Erythroblast (primary cell): ENCODE measurements at regions not wholly inside any gene's neighbourhood (a gene's known extent, or its start where the extent isn't known, plus 50 kb on each side); places are given as distances from the start of the nearest gene placed in this dataset.
"Not testable (repeated sequence)": the region's sequence is repeated elsewhere in the genome, so short reads cannot be mapped to it uniquely, and the experiment has no call there.

Experiments
- DNase-seq, 2 experiments: peaks; one replicate each; lab custom pipeline; 2025; lab: John Stamatoyannopoulos, UW
- GATA1 ChIP-seq: IDR thresholded peaks from 2 replicates; pipeline ENCODE4 v1.6.1; 2011; ENCODE audit warnings: low read depth, mild to moderate bottlenecking, control low read depth, low read length, moderate library complexity
- POLR2A ChIP-seq: IDR thresholded peaks from 2 replicates; pipeline ENCODE4 v1.6.1; 2011; ENCODE audit warnings: mild to moderate bottlenecking, low read length

GRCh38 chr13:47892374-47892773, 108.7 kb downstream of the SUCLA2 start:
- no peak for TF ChIP-seq GATA1
- no peak for TF ChIP-seq POLR2A
- no peak for DNase-seq

GRCh38 chr13:47890146-47890814, 110.8 kb downstream of the SUCLA2 start:
- no peak for DNase-seq
- TF ChIP-seq GATA1 (no peak), POLR2A (no peak)

DNA sequence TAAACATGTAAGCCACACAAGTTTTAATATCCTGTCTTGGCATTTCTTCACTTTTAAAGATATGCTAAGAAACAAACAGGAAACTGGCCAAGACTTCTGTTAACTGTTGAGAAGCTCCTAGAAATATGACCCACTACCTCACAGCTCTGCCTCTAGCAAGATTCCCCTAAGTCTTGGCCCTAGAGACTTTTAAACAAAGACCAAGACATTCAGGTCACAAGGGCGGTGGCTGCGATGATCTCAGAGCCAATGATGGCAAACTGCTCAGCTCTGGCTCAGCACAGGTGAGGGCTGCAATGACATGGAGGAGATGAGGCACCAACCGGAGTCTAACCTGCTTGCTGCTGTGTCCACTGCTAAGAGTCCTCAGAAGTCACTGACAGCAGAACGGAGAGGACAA, 114.8 kb downstream of the SUCLA2 start:
- DNase-seq: no peak
- no peak for TF ChIP-seq POLR2A
- no peak for TF ChIP-seq GATA1

GRCh38 chr13:47875201-47875600, 125.9 kb downstream of the SUCLA2 start:
- no peak for DNase-seq
- TF ChIP-seq POLR2A: no peak
- TF ChIP-seq GATA1: no peak

DNA sequence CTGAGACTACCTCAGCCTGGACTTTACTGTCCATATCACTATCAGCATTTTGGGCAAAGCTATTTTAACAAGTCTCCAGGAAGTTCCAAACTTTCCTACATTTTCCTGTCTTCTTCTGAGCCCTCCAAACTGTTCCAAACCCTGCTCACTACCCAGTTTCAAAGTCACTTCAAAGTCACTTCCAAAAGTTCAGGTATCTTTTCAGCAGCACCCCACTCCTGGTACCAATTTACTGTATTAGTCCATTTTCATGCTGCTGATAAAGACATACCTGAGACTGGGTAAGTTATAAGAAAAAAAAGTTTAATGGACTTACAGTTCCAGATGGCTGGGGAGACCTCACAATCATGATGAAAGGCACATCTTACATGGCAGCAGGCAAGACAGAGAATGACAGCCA, 127.1 kb downstream of the SUCLA2 start:
- not testable (repeated sequence) for DNase-seq

GRCh38 chr13:47873319-47873718, 127.8 kb downstream of the SUCLA2 start:
- not testable (repeated sequence) for DNase-seq

- DNase-seq: no peak
- TF ChIP-seq GATA1: no peak
- TF ChIP-seq POLR2A: no peak
These were observed 131.3 kb downstream of the SUCLA2 start for GRCh38 chr13:47869776-47870175.

GRCh38 chr13:47865883-47866282, 135.2 kb downstream of the SUCLA2 start:
- no peak for DNase-seq

GRCh38 chr13:47862841-47863240, 138.2 kb downstream of the SUCLA2 start:
- TF ChIP-seq GATA1: no peak
- DNase-seq: no peak

More at GRCh38 chr13:47865883-47866282, 135.2 kb downstream of the SUCLA2 start:
- no peak for TF ChIP-seq GATA1
- TF ChIP-seq POLR2A: no peak

- TF ChIP-seq GATA1 (no peak), POLR2A (no peak)
- DNase-seq: no peak
These were observed 141.9 kb downstream of the SUCLA2 start for GRCh38 chr13:47859165-47859564.

- no peak for DNase-seq
- TF ChIP-seq POLR2A (no peak), GATA1 (no peak)
These were observed 142.7 kb downstream of the SUCLA2 start for GRCh38 chr13:47858042-47859025.

DNA sequence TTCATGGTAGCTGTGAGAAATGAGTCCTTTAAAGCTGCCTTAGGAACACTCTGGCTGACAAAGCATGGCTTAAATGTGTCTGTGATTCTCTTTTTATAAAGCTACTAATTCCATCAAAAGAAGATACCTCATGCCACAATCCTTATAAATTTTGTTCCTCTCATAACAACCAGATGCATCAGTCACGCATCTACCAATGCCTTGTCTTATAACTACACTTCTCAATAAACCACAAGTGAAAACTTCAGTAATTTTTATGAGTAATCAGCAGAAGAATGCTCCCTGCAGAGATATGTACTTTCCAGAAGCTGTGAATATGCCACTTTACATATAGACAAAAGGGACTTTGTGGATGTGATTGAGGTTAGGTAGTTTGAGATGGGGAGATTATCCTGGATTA, 147.8 kb downstream of the SUCLA2 start:
- TF ChIP-seq POLR2A (no peak), GATA1 (no peak)
- no peak for DNase-seq

GRCh38 chr13:47846886-47847285, 154.2 kb downstream of the SUCLA2 start:
- no peak for TF ChIP-seq POLR2A
- TF ChIP-seq GATA1: no peak
- no peak for DNase-seq

- TF ChIP-seq POLR2A: no peak
- no peak for TF ChIP-seq GATA1
- no peak for DNase-seq
These were observed 155.1 kb downstream of the SUCLA2 start for GRCh38 chr13:47845981-47846380.

DNA sequence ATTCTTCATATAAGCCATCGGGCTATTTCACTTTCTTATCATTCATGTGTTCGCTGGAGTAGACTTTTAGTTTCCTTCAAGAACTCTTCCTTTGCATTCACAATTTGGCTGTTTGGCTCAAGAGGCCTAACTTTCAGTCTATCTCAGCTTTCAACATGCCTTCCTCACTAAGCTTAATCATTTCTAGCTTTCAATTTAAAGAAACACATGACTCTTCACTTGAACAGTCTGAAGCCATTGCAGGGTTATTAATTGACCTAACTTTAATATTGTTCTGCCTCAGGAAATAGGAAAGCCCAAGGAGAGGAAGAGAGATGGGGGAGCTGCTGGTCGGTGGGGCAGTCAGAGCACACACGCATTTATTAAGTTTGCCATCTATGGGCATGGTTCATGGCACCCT, 158.1 kb downstream of the SUCLA2 start:
- TF ChIP-seq GATA1 (no peak), POLR2A (no peak)
- no peak for DNase-seq
